Stimulated activated CD4-positive, alpha-beta T cell treated with anti-CD3 and anti-CD28 coated beads, TNF-alpha, amount 100 ng/mL, for 4 hours (primary cell): ENCODE measurements at regions not wholly inside any gene's neighbourhood (a gene's known extent, or its start where the extent isn't known, plus 50 kb on each side); places are given as distances from the start of the nearest gene placed in this dataset.
A peak's percentile ranks its signal among the peaks of the same experiment; 100 is the strongest.

Source experiments
- DNase-seq, 3 experiments: peaks; one replicate each; pipeline ENCODE4 v3.0.0-alpha.2; 2020; ENCODE audit warnings: low read depth in 3 of 3

GRCh38 chr11:45062974-45063635, 83.3 kb upstream of the PRDM11 start:
- no peak for DNase-seq

- no peak for DNase-seq
These were observed 82.8 kb upstream of the PRDM11 start for GRCh38 chr11:45063669-45064068.

- DNase-seq = no peak
These were observed 78.5 kb upstream of the PRDM11 start for GRCh38 chr11:45067966-45068365.

GRCh38 chr11:45071232-45071631, 75.2 kb upstream of the PRDM11 start:
- DNase-seq = no peak

- no peak for DNase-seq
These were observed 72.7 kb upstream of the PRDM11 start for GRCh38 chr11:45073685-45074141.

- no peak for DNase-seq
These were observed 70.9 kb upstream of the PRDM11 start for GRCh38 chr11:45075519-45075918.

GRCh38 chr11:45075952-45076351, 70.5 kb upstream of the PRDM11 start:
- DNase-seq = no peak

GRCh38 chr11:45076761-45077160, 69.7 kb upstream of the PRDM11 start:
- DNase-seq = no peak

- no peak for DNase-seq
These were observed 68.0 kb upstream of the PRDM11 start for GRCh38 chr11:45078236-45079074.

- no peak for DNase-seq
These were observed 67.4 kb upstream of the PRDM11 start for GRCh38 chr11:45079075-45079444.

GRCh38 chr11:45079567-45079942, 66.9 kb upstream of the PRDM11 start:
- DNase-seq = no peak

GRCh38 chr11:45079943-45080719, 66.3 kb upstream of the PRDM11 start:
- DNase-seq = peak in 1 of 3 experiments; percentile 23

- DNase-seq = no peak
These were observed 63.5 kb upstream of the PRDM11 start for GRCh38 chr11:45082744-45083543.

- DNase-seq = no peak
These were observed 62.8 kb upstream of the PRDM11 start for GRCh38 chr11:45083544-45084087.

- no peak for DNase-seq
These were observed 60.6 kb upstream of the PRDM11 start for GRCh38 chr11:45085646-45086501.

- no peak for DNase-seq
These were observed 59.9 kb upstream of the PRDM11 start for GRCh38 chr11:45086526-45086925.

- DNase-seq = no peak
These were observed 59.1 kb upstream of the PRDM11 start for GRCh38 chr11:45087086-45087899.

GRCh38 chr11:45087900-45088160, 58.6 kb upstream of the PRDM11 start:
- no peak for DNase-seq

GRCh38 chr11:45089251-45089650, 57.2 kb upstream of the PRDM11 start:
- no peak for DNase-seq
